Mucosa of descending colon (tissue), 3 donors: ENCODE measurements at regions not wholly inside any gene's neighbourhood (a gene's known extent, or its start where the extent isn't known, plus 50 kb on each side); places are given as distances from the start of the nearest gene placed in this dataset.

Experiments used
- ATAC-seq: fragments of 200-7000 bp; cut with Tn5 transposase; one replicate; pipeline ENCODE4 v1.9.1; 2020; ENCODE audit warnings: mild to moderate bottlenecking, moderate library complexity
- DNase-seq, 3 donors: peaks; one replicate each; pipeline ENCODE4 v3.0.0-alpha.2; 2020
- H3K36me3 ChIP-seq: fragments of 200-600 bp; one replicate; pipeline ENCODE4 v1.8.0; 2021; ENCODE audit warnings: low read depth, mild to moderate bottlenecking
- H3K4me1 ChIP-seq: fragments of 200-600 bp; one replicate; pipeline ENCODE4 v1.8.0; 2021; ENCODE audit warnings: low read depth, mild to moderate bottlenecking
- H3K4me3 ChIP-seq: fragments of 200-600 bp; one replicate; pipeline ENCODE4 v1.8.0; 2021; ENCODE audit warnings: mild to moderate bottlenecking
- H3K9me3 ChIP-seq: fragments of 200-600 bp; one replicate; pipeline ENCODE4 v1.8.0; 2021; ENCODE audit warnings: mild to moderate bottlenecking
- intact Hi-C, 2 donors: fragments of 100-400 bp; cut with DNase I in 1 of 2; cut with micrococcal nuclease in 1 of 2; formaldehyde crosslinking; loops; one replicate each; pipeline versions ENCODE4 v1.11.0 to v1.11.1; 2022; cut with DNase I, micrococcal nuclease
- TF ChIP-seq, protein P1 (sequence below): fragments of 200-600 bp; IDR thresholded peaks from one replicate; pipeline ENCODE4 v1.8.0; 2022; ENCODE audit warnings: antibody characterized with exemption, mild to moderate bottlenecking
- donor health status: DM: no; HTN: no; CAD: no; lungs with moderate emphysema.
- donor health status: DM: no; HTN: no; CAD: no.
- donor health status: DM: no; HTN: yes; CAD: no.

DNA sequence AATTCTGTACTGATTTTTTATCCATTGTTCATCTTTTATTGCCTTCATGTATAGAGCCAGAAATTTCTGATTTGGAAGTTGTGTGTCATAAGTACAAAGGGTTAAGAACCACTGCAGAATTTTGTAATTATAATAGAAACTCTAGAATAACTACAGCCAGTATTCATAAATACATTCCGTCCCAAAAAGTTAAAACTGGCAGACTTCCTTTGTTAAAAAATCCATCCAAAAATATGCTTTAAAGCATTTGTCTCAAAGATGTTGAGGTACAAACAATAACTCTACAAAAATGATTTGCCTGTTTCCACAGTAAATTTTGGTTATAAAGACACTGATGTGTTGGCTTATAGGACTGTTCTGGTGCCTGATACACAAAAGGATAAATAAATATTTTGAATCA lies 436.6 kb downstream of the DTWD2 start:
- ATAC-seq, result no peak
- H3K36me3 ChIP-seq, result no peaks in the 10 kb centered on the region
- no peak for DNase-seq
- TF ChIP-seq, protein P1, sequence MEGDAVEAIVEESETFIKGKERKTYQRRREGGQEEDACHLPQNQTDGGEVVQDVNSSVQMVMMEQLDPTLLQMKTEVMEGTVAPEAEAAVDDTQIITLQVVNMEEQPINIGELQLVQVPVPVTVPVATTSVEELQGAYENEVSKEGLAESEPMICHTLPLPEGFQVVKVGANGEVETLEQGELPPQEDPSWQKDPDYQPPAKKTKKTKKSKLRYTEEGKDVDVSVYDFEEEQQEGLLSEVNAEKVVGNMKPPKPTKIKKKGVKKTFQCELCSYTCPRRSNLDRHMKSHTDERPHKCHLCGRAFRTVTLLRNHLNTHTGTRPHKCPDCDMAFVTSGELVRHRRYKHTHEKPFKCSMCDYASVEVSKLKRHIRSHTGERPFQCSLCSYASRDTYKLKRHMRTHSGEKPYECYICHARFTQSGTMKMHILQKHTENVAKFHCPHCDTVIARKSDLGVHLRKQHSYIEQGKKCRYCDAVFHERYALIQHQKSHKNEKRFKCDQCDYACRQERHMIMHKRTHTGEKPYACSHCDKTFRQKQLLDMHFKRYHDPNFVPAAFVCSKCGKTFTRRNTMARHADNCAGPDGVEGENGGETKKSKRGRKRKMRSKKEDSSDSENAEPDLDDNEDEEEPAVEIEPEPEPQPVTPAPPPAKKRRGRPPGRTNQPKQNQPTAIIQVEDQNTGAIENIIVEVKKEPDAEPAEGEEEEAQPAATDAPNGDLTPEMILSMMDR, result no peak
- intact Hi-C loops, result no loop called here
- no peaks in the 10 kb centered on the region for H3K4me1 ChIP-seq
- H3K4me3 ChIP-seq, result no peak overlapping the region
- H3K9me3 ChIP-seq, result no peaks in the 10 kb centered on the region

DNA sequence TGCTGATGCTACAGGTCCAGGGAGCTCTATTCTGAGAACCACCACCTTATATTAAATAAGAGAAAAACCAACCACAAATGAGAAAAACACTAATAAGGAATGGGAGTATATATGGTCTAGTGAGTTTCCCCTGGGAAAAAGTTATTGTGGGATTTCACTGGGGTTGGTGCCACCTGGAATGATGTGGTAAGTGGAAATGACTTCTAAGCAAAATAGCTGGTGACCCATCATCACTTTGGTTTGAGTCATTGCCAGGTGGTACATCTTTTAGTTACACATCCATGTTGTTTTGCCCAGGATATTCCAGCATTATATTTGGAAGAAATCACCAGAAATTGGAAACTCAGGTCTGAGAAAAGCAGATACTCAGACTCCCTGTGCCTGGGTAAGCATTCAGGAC lies 437.3 kb downstream of the DTWD2 start:
- H3K4me1 ChIP-seq, result no peaks in the 10 kb centered on the region
- no peaks in the 10 kb centered on the region for H3K9me3 ChIP-seq
- TF ChIP-seq, protein P1, result no peak
- no peak for ATAC-seq
- no peak for DNase-seq
- H3K36me3 ChIP-seq, result no peaks in the 10 kb centered on the region
- no peak overlapping the region for H3K4me3 ChIP-seq
- intact Hi-C loops, result no loop called here

DNA sequence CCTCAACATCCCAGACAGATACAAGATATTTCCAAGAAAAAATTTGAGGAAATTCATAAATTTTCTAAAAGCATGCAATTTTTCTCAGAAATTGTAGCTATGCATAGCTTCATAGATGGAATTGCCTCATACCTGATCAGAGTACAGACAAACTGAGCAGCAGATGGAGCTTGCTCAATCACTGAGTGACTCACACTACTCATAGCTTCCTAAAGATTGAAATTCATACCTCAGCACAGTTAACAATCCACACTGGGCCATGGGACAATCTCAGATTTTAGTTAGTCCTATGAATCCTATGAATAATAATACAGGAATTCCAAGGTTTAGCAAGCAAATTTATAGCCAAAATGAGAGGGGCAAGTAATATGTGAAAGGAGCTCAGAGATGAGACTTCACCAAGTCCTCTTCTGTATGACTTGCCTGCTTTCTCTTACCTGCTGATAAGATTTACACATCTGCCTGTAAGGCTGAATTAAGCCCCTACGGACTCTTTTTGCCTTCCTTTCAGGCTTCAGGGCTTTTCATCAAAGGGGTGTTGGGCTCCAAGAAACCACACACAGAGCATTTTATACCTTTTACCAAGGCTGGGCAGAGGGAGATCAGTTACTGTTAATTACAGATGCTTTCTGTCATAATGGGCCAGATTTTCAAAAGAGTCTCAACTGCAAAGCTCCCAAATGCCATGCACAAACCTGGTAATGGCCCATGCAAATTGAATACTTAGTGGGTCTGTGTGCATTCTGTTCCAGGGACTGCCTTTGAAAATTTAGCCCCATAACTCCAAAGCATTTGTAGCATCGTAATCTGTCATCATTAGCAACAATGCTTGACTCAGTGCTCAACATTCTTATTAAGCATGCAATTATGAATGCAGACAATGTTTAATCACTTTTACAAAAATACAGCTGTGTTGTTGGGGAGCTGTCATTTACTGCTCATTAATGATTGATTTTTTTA lies 439.3 kb downstream of the DTWD2 start:
- Histone ChIP-seq H3K4me3 (no peak overlapping the region), H3K4me1 (no peaks in the 10 kb centered on the region), H3K9me3 (no peaks in the 10 kb centered on the region), H3K36me3 (no peaks in the 10 kb centered on the region)
- no peak for DNase-seq
- intact Hi-C loops, result no loop called here
- TF ChIP-seq, protein P1, result no peak
- no peak for ATAC-seq

DNA sequence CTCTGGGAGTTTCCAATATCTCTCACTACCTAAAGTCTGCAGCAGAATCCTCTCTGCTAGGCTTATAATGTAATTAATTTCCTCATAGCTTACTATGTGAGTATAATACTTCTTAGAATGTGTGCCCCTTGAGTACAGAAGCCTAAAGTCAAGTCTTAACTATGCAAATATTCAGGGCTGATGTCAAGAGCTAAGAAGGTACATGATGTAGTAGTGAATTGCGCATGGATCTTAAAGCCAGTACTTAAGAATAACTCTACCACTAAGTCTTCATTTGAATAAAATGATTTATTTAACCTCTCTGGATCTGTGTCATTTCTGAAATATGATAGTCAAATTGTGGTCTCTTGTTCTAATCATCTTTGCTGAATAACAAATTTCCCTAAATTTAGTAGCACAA lies 442.9 kb downstream of the DTWD2 start:
- Histone ChIP-seq H3K9me3 (no peaks in the 10 kb centered on the region), H3K4me1 (no peaks in the 10 kb centered on the region), H3K36me3 (no peaks in the 10 kb centered on the region), H3K4me3 (no peak overlapping the region)
- intact Hi-C loops, result no loop called here
- DNase-seq (no peak), ATAC-seq (no peak)
- TF ChIP-seq, protein P1, result no peak

DNA sequence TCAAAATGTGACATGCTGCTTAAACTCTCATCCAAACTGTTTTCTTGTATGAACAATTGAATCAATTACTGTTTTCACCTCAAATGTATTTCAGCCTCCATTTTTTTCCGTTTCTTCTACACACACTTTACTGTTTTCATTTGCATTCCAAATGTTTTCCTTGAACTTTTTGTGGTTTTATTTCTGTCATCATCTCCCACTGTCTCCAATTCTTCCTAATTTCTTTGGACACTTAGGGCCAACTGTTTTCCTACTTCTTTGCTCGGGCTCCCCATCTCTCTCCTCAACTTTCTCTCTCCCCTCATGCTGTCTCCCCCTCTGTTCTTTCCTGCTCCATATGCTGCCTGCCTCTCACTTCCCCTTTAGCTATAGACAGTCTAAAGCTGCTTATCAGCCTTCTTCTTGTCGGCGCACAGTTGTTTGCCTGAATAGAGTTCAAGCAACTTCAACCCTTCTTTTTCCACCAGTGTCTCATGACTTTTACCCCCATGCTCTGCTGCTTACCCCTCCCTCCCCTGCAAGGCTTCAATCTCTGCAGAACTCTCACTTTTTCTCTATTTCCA lies 443.4 kb downstream of the DTWD2 start:
- no peaks in the 10 kb centered on the region for H3K4me1 ChIP-seq

More for the DNA sequence above, 443.4 kb downstream of the DTWD2 start:
- TF ChIP-seq, protein P1, result no peak
- ATAC-seq, result no peak
- H3K36me3 ChIP-seq, result no peaks in the 10 kb centered on the region
- intact Hi-C loops, result no loop called here
- DNase-seq, result no peak
- H3K9me3 ChIP-seq, result no peaks in the 10 kb centered on the region
- no peak overlapping the region for H3K4me3 ChIP-seq
